ENCODE measurements at regions not wholly inside any gene's neighbourhood (a gene's known extent, or its start where the extent isn't known, plus 50 kb on each side); places are given as distances from the start of the nearest gene placed in this dataset.

- no peak for ATAC-seq (ENCODE audit: low read depth)
- POLR2A ChIA-PET, result no interaction called here
- CTCF ChIA-PET, result no interaction called here
- Mint-ChIP-seq H3K27ac (no peak overlapping the region), H3K4me1 (peaks cover 42% of the 10 kb centered on the region), H3K36me3 (ENCODE audit: low read depth) (no peaks in the 10 kb centered on the region), H3K9me3 (no peaks in the 10 kb centered on the region), H3K4me3 (no peak overlapping the region), H3K27me3 (no peaks in the 10 kb centered on the region)
- TF ChIP-seq CTCF (IDR thresholded peaks at IDR 0.05), result no peak
- intact Hi-C loops (cut with micrococcal nuclease), result no loop called here
- no peak for DNase-seq
Observed at GRCh38 chr2:12317286-12317685, 399.4 kb upstream of the TRIB2 start.

GRCh38 chr2:12317814-12318426 is 398.8 kb upstream of the TRIB2 start:
- intact Hi-C loops (cut with micrococcal nuclease), result no loop called here
- H3K36me3 Mint-ChIP-seq (ENCODE audit: low read depth), result no peaks in the 10 kb centered on the region
- H3K27me3 Mint-ChIP-seq, result no peaks in the 10 kb centered on the region
- no peaks in the 10 kb centered on the region for H3K9me3 Mint-ChIP-seq
- no peak overlapping the region for H3K4me3 Mint-ChIP-seq
- peaks cover 39% of the 10 kb centered on the region for H3K4me1 Mint-ChIP-seq
- ChIA-PET CTCF (interaction anchor here (1.8 kb wide), 1 partner anchor 10 kb away, joined by 7 read pairs; no protein-coding TSS in a partner anchor), POLR2A (no interaction called here)
- DNase-seq (no peak), ATAC-seq (ENCODE audit: low read depth) (no peak)
- no peak overlapping the region for H3K27ac Mint-ChIP-seq
- TF ChIP-seq CTCF (IDR thresholded peaks at IDR 0.05), result no peak

- H3K4me3 Mint-ChIP-seq, result no peak overlapping the region
- no peaks in the 10 kb centered on the region for H3K27me3 Mint-ChIP-seq
- ChIA-PET POLR2A (no interaction called here), CTCF (interaction anchor here (1.8 kb wide), 1 partner anchor 9 kb away, joined by 7 read pairs; no protein-coding TSS in a partner anchor)
- H3K9me3 Mint-ChIP-seq, result no peaks in the 10 kb centered on the region
- intact Hi-C loops (cut with micrococcal nuclease), result no loop called here
- H3K4me1 Mint-ChIP-seq, result peaks cover 38% of the 10 kb centered on the region
- ATAC-seq (ENCODE audit: low read depth) (no peak), DNase-seq (no peak)
- TF ChIP-seq CTCF (IDR thresholded peaks at IDR 0.05), result no peak
- no peak overlapping the region for H3K27ac Mint-ChIP-seq
- no peaks in the 10 kb centered on the region for H3K36me3 Mint-ChIP-seq (ENCODE audit: low read depth)
Observed at GRCh38 chr2:12318427-12319057, 398.2 kb upstream of the TRIB2 start.

DNA sequence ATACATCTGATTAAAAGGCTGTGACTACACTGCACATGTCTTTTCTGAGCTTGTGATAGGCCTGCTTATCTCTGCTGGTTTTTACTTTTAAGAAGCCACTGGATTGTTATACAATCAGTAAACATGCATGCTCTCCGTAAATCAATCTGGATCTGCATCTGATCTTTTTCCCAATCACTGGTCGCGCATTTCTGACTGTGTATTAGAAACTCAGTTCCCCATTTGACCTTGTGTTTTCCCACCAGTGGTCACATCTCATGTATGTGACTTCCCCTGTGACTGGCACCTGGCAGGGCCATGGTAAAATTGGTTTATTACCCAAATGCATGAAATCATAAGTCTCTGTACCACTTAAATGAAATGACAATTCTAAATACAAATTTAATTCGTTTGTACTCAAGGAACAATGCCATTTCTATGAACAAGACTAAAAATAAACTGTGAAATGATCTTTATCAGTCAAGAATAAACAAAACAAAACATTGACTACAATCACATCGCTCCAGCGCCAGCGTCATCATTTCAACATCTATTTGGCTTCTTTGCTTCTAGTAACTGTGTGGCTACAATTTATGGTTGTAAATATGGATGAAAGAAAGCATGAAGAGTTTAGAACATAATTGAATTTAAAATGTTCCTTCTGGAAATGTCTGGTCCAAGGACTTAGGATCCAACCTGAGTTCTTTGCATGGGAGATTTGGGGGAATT is 396.6 kb upstream of the TRIB2 start:
- no peaks in the 10 kb centered on the region for H3K27me3 Mint-ChIP-seq
- H3K9me3 Mint-ChIP-seq, result no peaks in the 10 kb centered on the region
- H3K27ac Mint-ChIP-seq, result no peak overlapping the region
- no peak for TF ChIP-seq CTCF (IDR thresholded peaks at IDR 0.05)
- H3K36me3 Mint-ChIP-seq (ENCODE audit: low read depth), result no peaks in the 10 kb centered on the region
- peaks cover 28% of the 10 kb centered on the region for H3K4me1 Mint-ChIP-seq
- ChIA-PET POLR2A (no interaction called here), CTCF (interaction anchor here (0.7 kb wide), 1 partner anchor 48 kb away, joined by 3 read pairs; no protein-coding TSS in a partner anchor)
- intact Hi-C loops (cut with micrococcal nuclease), result loop anchor here (10.0 kb wide), 2 partner anchors 275 to 395 kb away; partner anchors contain the start of gene TRIB2
- DNase-seq (no peak), ATAC-seq (ENCODE audit: low read depth) (peak; percentile 45)
- peak overlapping the region; percentile 16 for H3K4me3 Mint-ChIP-seq

GRCh38 chr2:12320991-12321641 is 395.6 kb upstream of the TRIB2 start:
- no peak overlapping the region for H3K27ac Mint-ChIP-seq
- H3K4me3 Mint-ChIP-seq, result no peak overlapping the region
- H3K36me3 Mint-ChIP-seq (ENCODE audit: low read depth), result no peaks in the 10 kb centered on the region
- ChIA-PET POLR2A (no interaction called here), CTCF (no interaction called here)
- no peaks in the 10 kb centered on the region for H3K27me3 Mint-ChIP-seq
- no peaks in the 10 kb centered on the region for H3K9me3 Mint-ChIP-seq
- intact Hi-C loops (cut with micrococcal nuclease), result loop anchor here (10.0 kb wide), 2 partner anchors 276 to 394 kb away; partner anchors contain the start of gene TRIB2
- no peak for DNase-seq
- H3K4me1 Mint-ChIP-seq, result peaks cover 37% of the 10 kb centered on the region
- TF ChIP-seq CTCF (IDR thresholded peaks at IDR 0.05), result no peak
- ATAC-seq (ENCODE audit: low read depth), result no peak
